ENCODE measurements at regions not wholly inside any gene's neighbourhood (a gene's known extent, or its start where the extent isn't known, plus 50 kb on each side); places are given as distances from the start of the nearest gene placed in this dataset.
"Not testable (repeated sequence)": the region's sequence is repeated elsewhere in the genome, so short reads cannot be mapped to it uniquely, and the experiment has no call there.

DNA sequence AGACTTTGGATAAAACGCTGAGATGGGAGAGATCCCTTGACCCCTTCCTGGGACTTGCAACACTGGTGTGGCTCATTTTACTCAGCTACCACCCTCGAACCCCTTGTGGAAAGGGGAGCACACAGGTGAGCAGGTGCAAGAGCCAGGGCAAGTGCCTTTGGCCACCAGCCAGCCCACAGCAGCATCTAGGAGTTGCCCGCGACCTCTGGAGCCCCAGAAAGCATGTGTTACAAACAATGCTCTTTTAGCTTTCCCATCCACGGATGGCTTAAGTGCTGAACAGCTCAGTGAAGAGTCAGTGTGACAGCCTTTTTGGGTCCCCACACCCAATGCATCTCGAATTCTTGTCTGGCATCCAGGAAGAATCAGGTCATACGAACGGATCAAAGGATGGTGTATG lies 197.8 kb downstream of the MEMO1 start:
- DNase-seq (ENCODE audit: low spot score) (no peak), FAIRE-seq (no peak)

DNA sequence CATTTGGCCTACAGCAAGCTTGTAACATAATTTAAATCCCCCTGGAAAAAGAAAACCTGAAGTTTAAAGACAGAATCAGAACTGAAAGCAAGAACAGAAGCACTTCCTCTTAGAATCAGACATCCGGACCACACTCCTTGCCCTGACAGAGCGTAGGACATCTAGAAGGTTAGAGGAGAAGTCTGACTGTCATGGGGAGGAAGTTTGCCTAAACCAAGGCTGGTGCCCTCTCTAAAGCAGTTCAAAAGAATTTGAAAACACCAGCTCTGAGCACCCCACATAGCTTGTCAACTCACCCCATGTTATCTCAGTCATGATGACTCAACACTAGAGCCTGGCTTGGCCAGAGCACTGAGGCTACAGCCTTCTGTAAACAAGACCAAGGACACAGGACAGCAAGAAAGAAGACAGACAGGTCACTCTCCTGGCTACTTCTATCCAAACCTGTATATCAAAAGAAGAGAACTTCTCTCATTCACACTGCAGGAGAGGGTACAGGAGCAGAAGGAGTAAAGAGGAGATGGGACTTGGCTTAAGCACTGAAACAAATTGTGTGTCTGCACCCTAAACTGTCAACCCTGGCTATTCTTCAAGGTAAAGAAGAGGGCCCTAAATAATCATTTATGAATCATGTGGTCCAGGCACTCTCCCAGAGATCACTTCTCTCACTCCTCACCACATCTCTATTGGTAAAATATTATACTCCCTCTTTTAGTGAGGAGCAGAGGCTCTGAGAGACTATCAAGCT lies 198.6 kb downstream of the MEMO1 start:
- DNase-seq (ENCODE audit: low spot score) (no peak), FAIRE-seq (no peak)

DNA sequence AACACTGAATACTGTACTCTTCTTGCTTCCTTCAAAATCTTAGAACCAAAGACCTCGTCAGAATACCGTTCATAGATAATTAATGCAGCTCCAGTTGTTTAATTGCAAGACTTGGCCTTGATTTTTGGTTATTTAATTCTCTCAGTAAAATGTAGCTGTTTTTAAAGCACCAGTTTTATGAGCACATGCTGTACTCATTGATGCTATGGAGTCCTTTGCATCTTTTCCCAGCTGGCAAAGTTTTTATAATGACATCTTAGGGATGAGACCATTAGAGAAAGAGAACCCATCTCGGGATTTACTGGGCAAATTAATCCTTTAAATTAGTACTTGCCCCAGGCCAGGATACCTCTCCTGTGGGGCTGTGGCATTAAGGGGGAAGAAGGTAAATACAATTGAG lies 199.3 kb downstream of the MEMO1 start:
- FAIRE-seq: no peak

DNA sequence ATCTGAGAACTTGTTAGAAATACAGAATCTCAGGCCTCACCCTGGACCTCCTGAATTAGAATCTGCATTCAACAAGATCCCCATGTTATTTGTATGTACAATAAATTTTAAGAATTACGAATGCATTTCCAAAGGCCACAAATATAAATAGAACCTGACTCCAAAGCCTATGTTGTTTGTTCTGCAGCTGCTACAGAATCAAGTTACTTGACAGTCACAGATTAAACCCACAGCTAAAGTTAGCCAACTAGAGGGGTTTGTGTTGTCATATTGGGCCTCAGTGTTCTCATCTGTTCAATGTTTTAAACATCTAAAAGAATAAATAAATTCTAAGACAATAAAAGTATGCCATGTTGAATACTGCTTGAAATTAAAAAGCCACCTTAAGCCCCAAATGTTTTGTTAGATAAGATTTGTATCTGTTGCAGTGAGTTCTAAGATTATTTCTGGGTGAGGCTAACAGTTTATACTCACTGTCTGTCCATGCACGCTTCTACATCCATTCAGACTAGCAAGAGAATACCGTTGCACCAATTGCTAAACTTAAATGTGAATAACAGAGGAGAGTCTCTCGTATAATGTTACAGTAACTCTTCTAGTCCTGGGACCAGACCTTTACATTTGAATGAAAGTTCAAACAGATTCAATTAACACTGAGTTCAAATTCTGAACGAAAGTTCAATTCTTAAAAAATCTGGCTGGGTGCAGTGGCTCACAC lies 200.4 kb downstream of the MEMO1 start:
- no peak for FAIRE-seq
- no peak for DNase-seq (ENCODE audit: low spot score)

More for the DNA sequence above, 199.3 kb downstream of the MEMO1 start:
- no peak for DNase-seq (ENCODE audit: low spot score)

DNA sequence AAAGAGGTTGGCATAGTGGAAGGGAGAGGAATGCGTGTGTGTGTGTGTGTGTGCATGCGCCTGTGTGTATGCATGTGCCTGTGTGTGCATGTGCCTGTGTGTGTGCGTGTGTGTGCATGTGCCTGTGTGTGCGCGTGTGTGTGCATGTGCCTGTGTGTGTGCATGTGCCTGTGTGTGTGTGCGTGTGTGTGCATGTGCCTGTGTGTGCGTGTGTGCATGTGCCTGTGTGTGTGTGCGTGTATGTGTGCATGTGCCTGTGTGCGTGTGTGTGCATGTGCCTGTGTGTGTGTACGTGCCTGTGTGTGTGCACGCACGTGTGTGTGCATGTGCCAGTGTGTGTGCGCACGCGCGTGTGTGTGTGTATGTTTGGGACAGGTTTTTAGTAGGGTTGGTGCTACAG lies 205.1 kb downstream of the MEMO1 start:
- FAIRE-seq: peak; percentile 99

DNA sequence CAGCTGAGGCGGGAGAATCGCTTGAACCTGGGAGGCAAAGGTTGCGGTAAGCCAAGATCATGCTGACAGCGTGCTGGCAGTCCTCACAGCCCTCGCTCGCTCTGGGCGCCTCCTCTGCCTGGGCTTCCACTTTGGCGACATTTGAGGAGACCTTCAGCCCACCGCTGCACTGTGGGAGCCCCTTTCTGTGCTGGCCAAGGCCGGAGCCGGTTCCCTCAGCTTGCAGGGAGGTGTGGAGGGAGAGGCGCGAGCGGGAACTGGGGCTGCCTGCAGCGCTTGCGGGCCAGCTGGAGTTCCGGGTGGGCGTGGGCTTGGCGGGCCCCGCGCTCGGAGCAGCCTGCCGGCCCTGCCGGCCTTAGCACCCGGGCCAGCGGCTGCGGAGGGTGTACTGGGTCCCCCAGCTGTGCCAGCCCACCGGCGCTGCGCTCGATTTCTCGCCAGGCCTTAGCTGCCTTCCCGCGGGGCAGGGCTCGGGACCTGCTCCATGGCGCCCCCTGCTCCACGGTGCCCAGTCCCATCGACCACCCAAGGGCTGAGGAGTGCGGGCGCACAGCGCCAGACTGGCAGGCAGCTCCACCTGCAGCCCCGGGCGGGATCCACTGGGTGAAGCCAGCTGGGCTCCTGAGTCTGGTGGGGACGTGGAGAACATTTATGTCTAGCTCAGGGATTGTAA lies 207.2 kb downstream of the MEMO1 start:
- not testable (repeated sequence) for DNase-seq (ENCODE audit: low spot score); FAIRE-seq

More for the DNA sequence above, 205.1 kb downstream of the MEMO1 start:
- DNase-seq (ENCODE audit: low spot score): no peak

DNA sequence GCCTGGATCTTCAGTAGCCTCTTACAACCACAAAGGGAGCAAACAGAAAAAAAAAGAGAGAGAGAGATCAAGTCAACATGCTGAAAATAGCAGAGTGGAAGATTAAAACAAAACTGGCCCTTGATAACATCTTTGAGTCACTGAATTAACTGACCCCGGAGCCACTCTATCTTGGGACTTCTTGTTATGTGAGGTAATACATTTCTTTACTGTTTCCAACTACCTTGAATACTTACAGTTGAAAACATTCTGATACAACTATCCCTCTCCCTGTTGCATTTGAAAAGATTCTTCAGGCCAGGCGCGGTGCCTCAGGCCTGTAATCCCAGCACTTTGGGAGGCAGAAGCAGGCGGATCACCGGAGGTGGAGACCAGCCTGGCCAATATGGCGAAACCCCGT lies 208.1 kb downstream of the MEMO1 start:
- FAIRE-seq (no peak), DNase-seq (ENCODE audit: low spot score) (no peak)

DNA sequence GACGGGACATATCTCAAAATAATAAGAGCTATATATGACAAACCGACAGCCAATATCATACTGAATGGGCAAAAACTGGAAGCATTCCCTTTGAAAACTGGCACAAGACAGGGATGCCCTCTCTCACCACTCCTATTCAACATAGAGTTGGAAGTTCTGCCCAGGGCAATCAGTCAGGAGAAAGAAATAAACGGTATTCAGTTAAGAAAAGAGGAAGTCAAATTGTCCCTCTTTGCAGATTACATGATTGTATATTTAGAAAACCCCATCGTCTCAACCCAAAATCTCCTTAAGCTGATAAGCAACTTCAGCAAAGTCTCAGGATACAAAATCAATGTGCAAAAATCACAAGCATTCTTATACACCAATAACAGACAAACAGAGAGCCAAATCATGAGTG lies 211.5 kb downstream of the MEMO1 start:
- FAIRE-seq; DNase-seq (ENCODE audit: low spot score): not testable (repeated sequence)

DNA sequence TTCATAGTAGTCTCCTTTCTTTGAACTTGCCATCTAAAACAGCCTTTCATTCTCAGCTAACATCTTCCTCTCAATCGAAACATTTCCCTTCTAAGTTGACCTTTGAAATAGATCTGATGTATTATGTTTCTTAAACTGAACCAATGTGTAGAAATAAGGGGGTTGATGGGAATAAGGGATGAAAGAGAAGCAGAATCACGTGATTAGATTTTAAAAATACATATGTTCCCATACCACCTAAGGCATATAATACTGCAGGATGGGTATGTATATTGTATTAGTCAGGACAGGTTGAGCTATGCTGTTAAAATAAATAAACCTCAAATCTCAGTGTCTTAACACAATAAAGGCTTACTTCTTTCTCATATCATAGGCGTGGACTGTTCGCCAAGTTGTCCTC lies 207.5 kb upstream of the SRD5A2 start:
- no peak for DNase-seq (ENCODE audit: low spot score)
- FAIRE-seq: no peak

DNA sequence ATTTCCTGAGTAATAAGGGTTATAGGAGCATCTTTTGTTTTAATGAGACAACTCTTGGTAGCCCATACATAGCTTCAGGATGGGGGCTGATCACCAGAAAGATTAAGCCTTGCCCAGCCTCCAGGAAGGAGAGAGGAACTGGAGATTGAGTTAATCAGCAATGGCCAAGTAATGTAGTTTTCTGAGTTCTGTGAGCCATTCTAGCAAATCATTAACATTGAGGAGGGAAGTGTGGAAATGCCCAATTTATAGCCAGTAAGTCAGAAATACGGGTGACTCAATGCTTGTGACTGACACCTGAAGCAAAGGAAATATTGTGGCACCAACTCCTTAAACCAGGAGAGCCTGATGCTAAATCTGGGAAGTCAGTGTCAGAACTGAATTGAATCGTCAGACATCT lies 205.1 kb upstream of the SRD5A2 start:
- DNase-seq (ENCODE audit: low spot score): no peak
- FAIRE-seq: no peak

DNA sequence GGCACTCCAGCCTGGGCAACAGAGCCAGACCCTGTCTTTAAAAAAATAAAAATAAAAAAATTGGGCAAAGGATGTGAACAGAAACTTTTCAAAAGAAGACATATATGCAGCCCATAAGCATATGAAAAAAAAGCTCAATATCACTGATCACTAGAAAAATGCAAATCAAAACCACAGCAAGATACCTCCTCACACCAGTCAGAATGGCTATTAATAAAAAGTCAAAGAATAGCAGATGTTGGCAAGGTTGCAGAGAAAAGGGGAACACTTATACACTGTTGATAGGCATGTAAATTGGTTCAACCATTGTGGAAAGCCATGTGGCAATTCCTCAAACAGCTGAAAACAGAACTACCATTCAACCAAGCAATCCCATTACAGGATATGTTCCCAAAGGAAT lies 204.1 kb upstream of the SRD5A2 start:
- DNase-seq (ENCODE audit: low spot score): no peak
- FAIRE-seq: no peak

DNA sequence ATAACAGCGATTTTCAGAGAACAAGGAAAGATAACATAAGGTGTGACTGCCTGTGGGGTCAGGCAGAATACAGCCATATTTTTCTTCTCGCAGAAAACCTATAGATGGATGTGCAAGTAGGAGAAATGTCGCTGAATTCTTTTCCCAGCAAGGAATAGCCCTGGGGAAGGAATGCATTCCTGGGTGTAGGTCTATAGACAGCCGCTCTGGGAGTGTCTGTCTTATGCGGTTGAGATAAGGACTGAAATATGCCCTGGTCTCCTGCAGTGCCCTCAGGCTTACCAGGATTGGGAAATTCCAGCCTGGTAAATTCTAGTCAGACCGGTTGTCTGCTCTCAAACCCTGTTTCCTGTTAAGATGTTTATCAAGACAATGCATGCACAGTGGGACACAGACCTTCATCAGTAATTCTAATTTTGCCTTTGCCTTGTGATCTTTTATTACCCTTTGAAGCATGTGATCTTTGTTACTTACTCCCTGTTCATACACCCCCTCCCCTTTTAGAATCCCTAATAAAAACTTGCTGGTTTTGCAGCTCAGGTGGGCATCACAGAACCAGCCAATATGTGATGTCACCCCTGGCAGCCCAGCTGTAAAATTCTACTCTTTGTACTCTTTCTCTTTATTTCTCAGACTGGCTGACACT lies 202.8 kb upstream of the SRD5A2 start:
- not testable (repeated sequence) for FAIRE-seq; DNase-seq (ENCODE audit: low spot score)

DNA sequence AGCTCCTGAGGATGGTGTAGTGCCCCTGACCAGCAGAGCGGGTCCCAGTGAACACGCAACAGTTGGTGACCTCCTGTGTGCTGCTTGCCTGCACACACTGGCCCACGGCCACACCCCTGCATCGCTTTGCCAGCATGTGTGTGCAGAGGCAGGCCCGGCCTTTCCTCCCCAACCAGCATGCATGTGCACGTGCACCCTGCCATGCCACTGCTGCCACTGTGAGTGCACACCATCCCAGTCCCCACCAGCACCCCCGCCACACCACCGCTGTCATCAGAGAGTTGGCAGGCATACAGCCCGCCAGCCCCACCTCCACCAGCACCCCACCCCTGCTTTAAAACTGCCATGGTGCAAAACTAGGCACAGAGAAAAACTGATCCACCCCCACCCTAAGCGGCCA lies 197.4 kb upstream of the SRD5A2 start:
- no peak for DNase-seq (ENCODE audit: low spot score)
- no peak for FAIRE-seq

DNA sequence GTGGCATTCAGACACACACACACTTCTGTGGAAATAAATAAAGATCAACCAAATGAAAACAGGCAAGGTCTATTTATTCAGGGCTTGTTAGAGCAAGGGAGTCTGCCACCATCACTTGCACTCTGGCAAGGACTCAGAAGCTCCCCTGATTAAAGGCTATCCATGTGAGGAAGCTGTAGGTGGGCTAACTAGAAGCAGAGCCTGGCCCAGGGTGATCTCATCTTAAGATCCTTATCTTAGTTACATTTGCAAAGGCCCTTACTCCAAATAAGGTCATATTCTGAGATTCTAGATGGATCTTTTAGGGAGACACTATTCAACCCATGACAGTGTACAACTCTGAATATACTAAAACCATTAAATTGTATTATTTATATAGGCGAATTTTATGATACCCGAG lies 190.0 kb upstream of the SRD5A2 start:
- no peak for DNase-seq (ENCODE audit: low spot score)
- no peak for FAIRE-seq

DNA sequence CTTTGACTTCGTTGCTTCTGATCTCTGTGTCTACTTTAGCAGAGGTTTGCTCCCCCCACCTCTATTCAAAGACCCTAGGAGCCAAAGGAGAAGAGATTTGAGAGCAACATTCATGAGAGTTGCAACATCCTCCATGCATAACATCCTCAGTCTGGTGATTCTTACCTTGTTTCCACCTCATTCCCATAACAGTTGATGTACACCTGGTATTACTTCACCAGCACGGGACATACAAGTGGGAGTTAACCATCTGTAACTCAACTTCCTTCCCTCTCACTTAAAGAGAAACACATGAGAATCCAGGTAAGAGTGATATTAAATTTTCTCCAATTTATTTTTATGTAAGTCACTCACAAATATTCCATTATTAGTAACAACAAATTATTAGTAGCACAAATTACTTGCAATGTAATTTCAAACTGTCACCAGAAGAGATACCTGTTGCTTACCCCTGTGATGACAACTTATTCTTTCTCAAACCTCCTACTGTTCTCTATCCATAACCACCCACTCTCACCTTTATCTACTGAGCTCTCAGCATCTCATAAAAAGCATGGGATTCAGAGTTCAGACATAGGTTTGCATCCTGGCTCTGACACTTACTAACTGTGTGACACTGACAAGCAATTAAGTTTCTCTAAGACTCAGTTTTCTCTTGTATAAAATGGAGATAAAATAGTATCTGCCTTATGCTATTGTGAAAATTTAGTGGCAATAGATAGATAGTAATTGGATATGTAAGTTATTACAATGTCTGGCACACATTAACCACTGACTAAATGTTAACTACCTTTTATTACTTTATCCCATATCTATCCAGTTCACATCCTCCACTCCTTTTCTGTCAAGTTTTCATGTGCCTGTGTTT lies 184.6 kb upstream of the SRD5A2 start:
- no peak for DNase-seq (ENCODE audit: low spot score)
- FAIRE-seq: peak; percentile 61

DNA sequence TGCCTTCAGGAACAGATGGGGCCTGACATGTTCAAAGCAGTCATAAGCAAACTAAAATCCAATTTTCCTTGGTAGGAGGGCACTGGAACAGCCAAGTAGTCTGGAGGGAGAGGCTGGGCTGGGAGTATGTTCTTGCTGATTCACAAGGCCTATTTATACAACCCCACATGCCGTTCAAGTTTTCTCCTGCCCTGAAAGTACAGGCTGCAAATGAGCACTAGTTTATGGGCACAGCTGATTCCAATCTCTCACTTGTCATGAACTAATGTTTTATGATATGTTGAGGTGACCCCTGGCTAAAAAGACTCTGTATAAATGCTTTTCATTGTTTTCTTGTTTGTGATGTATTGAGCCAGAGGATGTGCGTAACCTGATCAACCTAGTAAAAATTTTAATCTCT lies 183.4 kb upstream of the SRD5A2 start:
- no peak for DNase-seq (ENCODE audit: low spot score)
- no peak for FAIRE-seq

DNA sequence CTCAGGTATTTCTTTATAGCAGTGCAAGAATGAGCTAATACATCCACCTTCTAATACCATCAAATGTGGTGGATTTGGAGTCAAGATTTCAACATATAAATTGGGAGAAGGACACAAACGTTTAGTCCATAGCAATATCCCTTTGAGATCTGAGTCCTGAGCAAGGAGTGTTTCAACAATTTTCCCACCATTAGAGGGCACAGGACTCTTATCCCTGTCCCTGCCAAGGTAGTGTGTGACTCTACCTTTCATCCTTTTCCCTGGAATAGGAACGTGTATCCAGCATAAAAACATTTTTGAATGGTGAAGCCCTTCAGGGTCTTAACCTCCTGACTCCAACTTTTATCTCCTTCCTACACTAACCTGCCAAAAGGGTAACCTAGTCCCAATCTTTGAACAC lies 181.3 kb upstream of the SRD5A2 start:
- DNase-seq (ENCODE audit: low spot score): no peak
- FAIRE-seq: no peak

DNA sequence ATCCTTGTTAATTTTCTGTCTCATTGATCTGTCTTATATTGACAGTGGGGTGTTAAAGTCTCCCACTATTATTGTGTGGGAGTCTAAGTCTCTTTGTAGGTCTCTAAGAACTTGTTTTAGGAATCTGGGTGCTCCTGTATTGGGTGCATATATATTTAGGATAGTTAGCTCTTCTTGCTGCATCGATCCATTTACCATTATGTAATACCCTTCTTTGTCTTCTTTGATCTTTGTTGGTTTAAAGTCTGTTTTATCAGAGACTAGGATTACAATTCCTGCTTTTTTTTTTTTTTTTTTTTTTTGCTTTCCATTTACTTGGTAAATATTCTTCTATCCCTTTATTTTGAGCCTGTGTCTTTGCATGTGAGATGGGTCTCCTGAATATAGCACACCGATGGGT lies 176.6 kb upstream of the SRD5A2 start:
- not testable (repeated sequence) for FAIRE-seq; DNase-seq (ENCODE audit: low spot score)

DNA sequence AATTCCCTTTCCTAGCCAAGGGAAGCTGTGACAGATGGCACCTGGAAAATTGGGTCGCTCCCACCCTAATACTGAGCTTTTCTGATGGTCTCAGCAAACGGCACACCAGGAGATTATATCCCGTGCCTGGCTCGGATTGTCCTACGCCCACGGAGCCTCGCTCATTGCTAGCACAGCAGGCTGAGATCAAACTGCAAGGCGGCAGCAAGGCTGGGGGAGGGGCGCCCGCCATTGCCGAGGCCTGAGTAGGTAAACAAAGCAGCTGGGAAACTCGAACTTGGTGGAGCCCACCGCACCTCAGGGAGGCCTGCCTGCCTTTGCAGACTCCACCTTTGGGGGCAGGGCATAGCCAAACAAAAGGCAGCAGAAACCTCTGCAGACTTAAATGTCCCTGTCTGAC lies 168.0 kb upstream of the SRD5A2 start:
- FAIRE-seq; DNase-seq (ENCODE audit: low spot score): not testable (repeated sequence)

DNA sequence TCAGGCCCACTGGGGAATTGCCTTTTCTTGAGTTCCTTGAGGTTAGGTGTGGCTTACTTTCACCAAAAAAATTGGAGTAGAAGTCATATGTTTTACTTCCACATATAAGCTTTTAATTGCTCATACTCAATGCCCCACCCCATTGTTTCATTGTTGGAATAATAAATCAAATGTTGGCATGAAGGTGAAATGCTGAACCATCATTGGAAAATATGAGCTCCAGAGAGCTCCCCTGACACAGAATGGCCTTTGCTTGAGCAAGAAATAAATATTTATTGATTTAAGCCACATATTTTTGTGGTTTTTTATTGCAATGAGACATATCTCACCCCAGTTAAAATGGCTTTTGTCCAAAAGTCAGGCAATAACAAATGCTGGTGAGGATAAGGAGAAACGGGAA lies 167.3 kb upstream of the SRD5A2 start:
- DNase-seq (ENCODE audit: low spot score) (no peak), FAIRE-seq (no peak)

DNA sequence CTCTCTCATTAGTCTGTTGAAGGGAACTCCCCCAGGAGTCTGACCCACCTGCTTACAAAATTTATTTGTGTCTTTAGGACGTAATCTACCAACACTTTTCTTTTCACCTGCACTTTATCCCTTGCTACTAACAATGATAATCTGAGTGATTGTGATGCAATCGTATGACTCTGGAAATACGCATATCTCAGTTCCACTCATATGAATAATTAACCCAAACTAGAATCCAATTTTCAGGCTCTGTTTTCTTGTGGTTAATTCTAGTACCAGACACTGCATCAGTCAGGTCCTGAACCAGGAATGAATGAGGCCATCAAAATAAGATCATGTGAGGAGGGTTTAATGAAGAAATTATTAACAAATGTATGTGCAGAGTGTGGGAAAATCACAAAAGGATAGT lies 158.4 kb upstream of the SRD5A2 start:
- no peak for DNase-seq (ENCODE audit: low spot score)
- FAIRE-seq: no peak
